ENCODE measurements at regions not wholly inside any gene's neighbourhood (a gene's known extent, or its start where the extent isn't known, plus 50 kb on each side); places are given as distances from the start of the nearest gene placed in this dataset.
"Not testable (repeated sequence)": the region's sequence is repeated elsewhere in the genome, so short reads cannot be mapped to it uniquely, and the experiment has no call there.

GRCh38 chr5:164186550-164186949, 681.1 kb downstream of the MAT2B start:
- DNase-seq (ENCODE audit: low spot score) (no peak), FAIRE-seq (no peak)

GRCh38 chr5:164187785-164188184, 682.4 kb downstream of the MAT2B start:
- DNase-seq (ENCODE audit: low spot score) (no peak), FAIRE-seq (no peak)

GRCh38 chr5:164188733-164189148, 683.3 kb downstream of the MAT2B start:
- no peak for DNase-seq (ENCODE audit: low spot score)
- no peak for FAIRE-seq

GRCh38 chr5:164191240-164191639, 685.8 kb downstream of the MAT2B start:
- no peak for FAIRE-seq
- DNase-seq (ENCODE audit: low spot score) = no peak

GRCh38 chr5:164202338-164202737, 696.9 kb downstream of the MAT2B start:
- DNase-seq (ENCODE audit: low spot score) = no peak
- FAIRE-seq = no peak

- DNase-seq (ENCODE audit: low spot score) (no peak), FAIRE-seq (no peak)
Measured at GRCh38 chr5:164203581-164204225, 698.3 kb downstream of the MAT2B start.

- no peak for DNase-seq (ENCODE audit: low spot score)
Measured at GRCh38 chr5:164204338-164204946, 699.0 kb downstream of the MAT2B start.

GRCh38 chr5:164206196-164206595, 700.8 kb downstream of the MAT2B start:
- no peak for DNase-seq (ENCODE audit: low spot score)
- no peak for FAIRE-seq

More at GRCh38 chr5:164204338-164204946, 699.0 kb downstream of the MAT2B start:
- no peak for FAIRE-seq

GRCh38 chr5:164207646-164208045, 702.2 kb downstream of the MAT2B start:
- DNase-seq (ENCODE audit: low spot score) (no peak), FAIRE-seq (no peak)

GRCh38 chr5:164210491-164210890, 705.1 kb downstream of the MAT2B start:
- FAIRE-seq = no peak

GRCh38 chr5:164214698-164215097, 709.3 kb downstream of the MAT2B start:
- DNase-seq (ENCODE audit: low spot score) (no peak), FAIRE-seq (no peak)

More at GRCh38 chr5:164210491-164210890, 705.1 kb downstream of the MAT2B start:
- DNase-seq (ENCODE audit: low spot score) = no peak

- FAIRE-seq (no peak), DNase-seq (ENCODE audit: low spot score) (no peak)
Measured at GRCh38 chr5:164217464-164217863, 712.0 kb downstream of the MAT2B start.

- FAIRE-seq = no peak
- no peak for DNase-seq (ENCODE audit: low spot score)
Measured at GRCh38 chr5:164220522-164220921, 715.1 kb downstream of the MAT2B start.

- FAIRE-seq = no peak
Measured at GRCh38 chr5:164224236-164224635, 718.8 kb downstream of the MAT2B start.

GRCh38 chr5:164224772-164225171, 719.4 kb downstream of the MAT2B start:
- no peak for DNase-seq (ENCODE audit: low spot score)
- FAIRE-seq = no peak

More at GRCh38 chr5:164224236-164224635, 718.8 kb downstream of the MAT2B start:
- no peak for DNase-seq (ENCODE audit: low spot score)

GRCh38 chr5:164230341-164230740, 724.9 kb downstream of the MAT2B start:
- DNase-seq (ENCODE audit: low spot score) (no peak), FAIRE-seq (no peak)

- DNase-seq (ENCODE audit: low spot score) = no peak
- FAIRE-seq = no peak
Measured at GRCh38 chr5:164233791-164234190, 728.4 kb downstream of the MAT2B start.

- FAIRE-seq (no peak), DNase-seq (ENCODE audit: low spot score) (no peak)
Measured at GRCh38 chr5:164234321-164234720, 728.9 kb downstream of the MAT2B start.

- DNase-seq (ENCODE audit: low spot score) (no peak), FAIRE-seq (no peak)
Measured at GRCh38 chr5:164235300-164235891, 730.0 kb downstream of the MAT2B start.

- DNase-seq (ENCODE audit: low spot score) (no peak), FAIRE-seq (no peak)
Measured at GRCh38 chr5:164237486-164237885, 732.1 kb downstream of the MAT2B start.

GRCh38 chr5:164251781-164252180, 746.4 kb downstream of the MAT2B start:
- not testable (repeated sequence) for FAIRE-seq; DNase-seq (ENCODE audit: low spot score)

GRCh38 chr5:164253764-164254163, 748.3 kb downstream of the MAT2B start:
- FAIRE-seq = no peak

More at GRCh38 chr5:164253764-164254163, 748.3 kb downstream of the MAT2B start:
- no peak for DNase-seq (ENCODE audit: low spot score)

All from RCC 7860 (cell line).